SIG-M5 (cell line): ENCODE measurements at regions not wholly inside any gene's neighbourhood (a gene's known extent, or its start where the extent isn't known, plus 50 kb on each side); places are given as distances from the start of the nearest gene placed in this dataset.

Experiments
- DNase-seq: peaks from one replicate; lab custom pipeline; 2025; lab: John Stamatoyannopoulos, UW

DNA sequence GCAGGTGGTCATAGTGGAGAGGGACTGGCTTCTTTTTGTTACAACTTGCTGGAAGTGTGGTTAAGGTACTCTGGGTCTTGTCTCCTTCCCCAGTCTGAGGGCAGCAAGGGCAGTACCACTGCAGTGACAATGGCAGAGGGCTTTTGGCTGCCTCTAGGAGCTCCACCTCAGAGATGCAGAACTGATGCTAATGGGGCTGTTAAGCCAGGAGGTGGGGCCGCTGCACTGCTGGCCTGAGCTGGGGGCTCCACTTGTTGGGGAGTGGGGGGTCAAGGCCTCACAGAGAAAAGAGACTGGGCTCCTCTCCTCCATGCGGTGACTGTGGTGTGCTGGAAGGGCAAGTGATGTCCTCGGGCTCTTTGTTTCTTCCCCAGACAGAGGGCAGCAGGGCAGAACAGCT, 135.7 kb downstream of the DSEL start:
- no peak for DNase-seq

DNA sequence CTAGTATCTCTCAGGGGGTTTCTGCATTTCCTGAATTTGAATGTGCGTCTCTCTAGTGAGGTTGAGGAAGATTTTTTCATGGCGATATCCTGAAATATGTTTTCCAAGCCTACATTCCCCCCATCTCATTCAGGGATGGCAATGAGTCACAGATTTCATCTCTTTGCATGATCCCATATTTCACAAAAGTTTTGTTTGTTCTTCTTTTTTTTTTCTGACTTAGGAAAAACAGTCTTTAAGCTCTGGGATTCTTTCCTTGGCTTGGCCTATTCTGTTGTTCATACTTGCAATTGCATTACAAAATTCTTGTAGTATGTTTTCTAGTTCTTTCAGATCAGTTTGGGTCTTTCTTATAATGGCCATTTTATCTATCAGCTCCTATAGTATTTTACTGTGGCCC, 136.5 kb downstream of the DSEL start:
- DNase-seq = no peak

DNA sequence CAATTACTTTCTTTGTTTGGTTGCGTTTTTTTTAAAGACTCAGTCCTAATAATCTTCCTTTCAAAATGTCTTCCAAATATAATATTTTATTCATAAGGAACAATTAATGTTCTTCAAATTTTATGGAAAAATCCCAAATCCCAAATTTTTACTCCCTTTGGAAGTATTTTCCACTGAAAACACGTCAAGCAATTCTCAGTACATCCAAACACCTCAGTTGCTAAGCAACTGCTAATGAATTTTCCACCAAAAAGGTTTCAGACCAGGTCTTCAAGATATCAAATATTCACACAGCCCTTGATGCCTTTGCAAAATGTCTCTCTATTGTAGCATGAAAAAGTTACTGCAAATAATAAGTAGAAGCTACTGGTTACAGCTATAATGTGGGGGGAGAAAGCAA, 140.1 kb downstream of the DSEL start:
- no peak for DNase-seq

DNA sequence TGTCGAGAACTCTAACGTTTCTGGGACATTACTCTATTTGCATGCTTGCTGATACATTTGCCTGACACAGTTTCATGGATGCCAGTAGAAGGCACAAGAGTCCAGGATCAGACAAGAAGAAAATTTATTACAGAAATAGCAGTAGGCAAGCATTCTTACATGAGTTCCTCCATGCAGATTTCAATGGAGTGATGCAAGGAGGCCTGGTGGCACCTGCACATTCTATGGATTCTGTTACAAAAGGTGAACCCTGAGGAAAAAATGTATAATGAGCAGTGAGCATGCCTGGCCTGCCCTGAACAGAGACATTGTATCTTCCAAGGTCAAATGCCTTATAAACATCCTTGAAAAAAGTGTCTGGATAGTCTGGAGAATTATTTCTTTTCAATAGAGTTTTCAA, 142.9 kb downstream of the DSEL start:
- DNase-seq = no peak

DNA sequence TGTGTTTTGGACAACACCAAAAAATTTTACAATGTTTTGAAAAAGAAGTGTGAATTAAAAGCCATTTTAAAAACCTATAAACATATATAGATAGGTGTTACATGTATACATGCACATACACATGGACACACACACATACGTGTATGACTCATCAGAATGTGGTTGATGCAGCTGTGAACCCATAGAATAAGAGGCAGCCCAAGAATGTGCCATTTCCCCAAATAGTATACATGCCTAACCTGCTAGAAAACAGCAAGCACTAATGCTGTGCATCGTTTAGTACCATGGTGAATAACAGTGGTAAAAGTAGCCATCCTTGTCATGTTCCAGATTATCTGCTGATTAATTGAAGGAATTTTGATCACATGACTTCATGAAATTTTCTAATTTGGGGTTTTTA, 149.0 kb downstream of the DSEL start:
- no peak for DNase-seq

DNA sequence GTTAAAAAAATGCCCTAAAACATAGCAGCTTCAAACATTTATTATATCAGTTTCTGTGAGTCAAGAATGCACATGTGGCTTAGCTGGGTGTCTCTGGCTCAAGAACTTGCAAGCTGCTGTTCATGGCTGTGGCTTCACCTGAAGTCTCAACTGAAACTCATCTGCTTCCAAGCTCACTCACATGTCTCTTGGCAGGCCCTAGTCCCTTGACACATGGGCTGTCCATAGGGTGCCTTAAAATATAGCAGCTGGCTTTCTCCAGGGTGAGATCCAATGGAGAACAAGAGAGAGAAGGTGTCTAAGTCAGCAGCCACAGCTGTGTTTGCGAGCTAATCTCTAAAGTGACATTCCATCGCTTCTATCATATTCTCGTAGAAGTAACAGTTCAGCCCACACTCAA, 152.8 kb downstream of the DSEL start:
- no peak for DNase-seq

DNA sequence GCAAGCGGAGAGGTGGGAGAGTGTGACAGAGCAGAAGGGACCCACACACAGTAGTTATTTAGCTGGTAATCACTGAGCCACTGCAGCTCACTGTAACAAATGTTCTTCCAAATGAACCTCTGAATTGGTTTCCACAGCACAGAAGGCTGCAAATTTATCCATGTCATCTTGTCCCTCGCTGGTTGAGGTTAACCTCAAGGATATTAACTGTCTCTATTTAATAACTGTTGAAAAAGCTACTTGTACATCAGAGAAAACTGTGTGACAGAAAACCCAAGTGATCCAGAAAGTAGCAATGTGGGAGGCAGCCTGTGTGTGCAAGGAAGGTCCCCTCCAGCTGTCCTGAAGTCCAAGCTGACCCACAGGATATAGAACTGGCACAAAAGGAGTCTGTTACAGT, 153.6 kb downstream of the DSEL start:
- DNase-seq = no peak

DNA sequence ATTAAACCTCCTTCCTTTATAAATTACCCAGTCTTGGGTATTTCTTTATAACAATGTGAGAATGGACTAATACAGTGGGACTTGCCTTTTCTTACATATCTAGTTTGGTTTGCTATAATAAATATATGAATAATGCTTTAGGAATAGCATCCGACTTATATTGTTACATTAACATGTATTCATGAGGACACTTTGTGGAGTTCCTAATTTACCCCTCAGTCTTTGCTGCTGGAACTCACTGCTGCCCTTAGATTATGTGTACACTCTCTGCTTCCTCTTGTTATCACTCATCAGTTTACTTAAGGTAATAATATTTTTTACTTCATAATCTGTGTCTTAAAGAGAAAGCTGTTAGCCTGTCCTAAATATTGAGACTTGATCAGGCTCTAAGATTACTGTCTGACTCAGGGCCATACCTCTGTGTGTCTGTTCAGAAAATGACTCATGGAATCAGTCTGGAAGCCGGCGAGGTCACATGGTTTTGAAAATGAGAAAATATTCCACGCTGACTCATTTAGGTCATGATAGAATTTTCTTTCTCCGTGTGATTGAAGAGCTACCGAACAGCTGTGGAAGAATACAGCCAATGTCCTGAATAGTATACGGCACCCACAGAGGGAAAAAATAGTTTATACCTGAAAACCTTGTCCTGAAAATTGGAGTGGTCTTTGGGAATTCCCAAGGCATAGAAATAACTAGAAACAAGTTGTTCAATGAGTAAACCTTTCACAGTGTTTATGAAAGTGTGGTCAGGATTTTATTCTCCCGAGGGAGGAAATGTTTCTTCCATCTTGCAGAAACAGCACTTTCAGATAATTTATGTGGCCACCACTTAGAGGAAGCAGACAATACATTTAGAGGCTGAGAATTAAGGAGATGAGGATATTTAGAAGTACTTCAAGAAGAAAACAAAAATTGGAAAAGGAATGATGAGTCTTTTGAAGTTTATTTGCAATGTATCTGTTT, 156.4 kb downstream of the DSEL start:
- no peak for DNase-seq

DNA sequence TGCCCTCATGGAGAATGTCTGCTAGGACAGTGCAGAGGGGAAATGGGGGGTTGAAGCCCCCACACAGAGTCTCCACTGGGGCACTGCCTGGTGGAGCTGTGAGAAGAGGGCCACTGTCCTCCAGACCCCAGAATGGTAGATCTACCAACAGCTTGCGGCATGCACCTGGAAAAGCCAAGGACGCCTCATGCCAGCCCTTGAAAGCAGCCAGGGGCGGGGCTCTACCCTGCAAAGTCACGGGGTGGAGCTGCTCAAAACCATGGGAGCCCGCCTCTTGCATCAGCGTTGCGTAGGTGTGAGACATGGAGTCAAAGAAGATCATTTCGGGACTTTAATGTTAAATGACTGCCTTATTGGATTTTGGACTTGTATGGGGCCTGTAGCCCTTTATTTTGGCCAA, 157.6 kb downstream of the DSEL start:
- DNase-seq = no peak

DNA sequence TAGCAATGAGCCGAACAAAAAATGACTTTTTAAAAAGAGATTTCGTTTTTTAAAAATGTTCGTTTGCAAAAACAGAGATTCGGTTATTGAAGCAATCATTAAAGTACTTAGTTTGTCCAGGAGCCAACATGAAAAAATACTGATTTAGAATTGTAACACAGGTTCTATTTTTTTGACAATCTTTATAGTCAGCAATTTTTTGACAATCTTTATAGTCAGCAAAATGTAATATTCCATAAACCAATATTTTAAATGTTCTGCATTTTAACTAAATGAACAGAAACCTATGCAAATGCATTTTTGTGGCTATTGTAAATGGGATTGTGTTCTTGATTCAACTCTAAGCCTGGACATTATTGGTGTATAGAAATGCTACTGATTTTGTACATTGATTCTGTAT, 161.8 kb downstream of the DSEL start:
- no peak for DNase-seq

DNA sequence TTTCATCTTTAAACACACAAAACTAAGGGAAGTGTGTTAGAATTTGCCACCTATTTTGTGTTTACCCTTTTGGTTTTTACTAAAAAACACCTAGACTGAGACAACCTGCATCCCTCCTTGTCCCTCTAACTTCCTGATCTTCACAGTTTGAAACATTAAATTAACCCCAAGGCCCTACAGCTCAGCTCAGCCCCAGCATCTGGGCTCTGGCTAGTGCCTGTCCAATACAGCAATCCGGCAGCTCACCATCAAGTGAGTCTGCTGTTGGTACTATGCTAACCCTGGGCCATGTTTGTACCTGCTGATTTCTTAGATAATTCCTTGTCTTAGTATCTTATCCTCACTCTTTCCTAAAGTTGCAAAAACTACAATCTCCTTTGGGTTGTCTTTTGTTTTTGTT, 162.4 kb downstream of the DSEL start:
- DNase-seq = no peak

DNA sequence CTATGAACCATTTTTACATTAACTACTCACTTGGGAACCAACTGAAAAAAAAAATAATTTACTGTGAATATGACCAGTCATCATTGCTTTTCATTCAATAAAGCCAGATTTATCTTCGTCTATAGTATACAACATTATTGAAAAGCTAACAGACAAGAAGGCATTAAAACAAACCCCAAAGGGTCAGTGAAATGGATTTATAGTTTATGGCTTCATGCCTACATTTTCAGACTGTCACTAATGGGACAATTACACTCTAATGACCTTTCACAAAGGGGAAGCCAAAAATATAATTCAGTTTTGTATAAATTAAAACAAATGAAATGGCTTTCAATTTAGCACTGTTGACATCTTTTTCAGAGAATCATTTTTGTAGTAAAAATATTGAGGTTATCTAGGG, 169.1 kb downstream of the DSEL start:
- DNase-seq = no peak

DNA sequence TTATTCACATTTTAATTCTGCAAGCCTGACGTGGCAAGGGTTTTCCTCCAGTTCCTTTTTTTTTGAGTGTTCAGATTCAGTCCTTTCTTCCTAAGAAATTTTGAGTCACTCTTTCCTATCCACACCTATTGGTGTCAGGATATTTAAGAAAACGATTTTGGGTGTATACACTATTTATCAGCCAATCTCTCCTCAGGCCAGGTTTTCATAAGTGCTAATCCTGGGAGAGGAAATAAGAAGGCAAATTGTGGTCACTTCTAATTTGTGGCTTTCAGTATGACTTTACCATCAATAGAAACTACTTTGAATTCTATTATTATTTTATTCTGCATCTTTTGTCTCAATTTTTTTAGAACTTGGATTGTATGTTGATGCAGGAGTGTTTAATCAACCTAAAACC, 174.4 kb downstream of the DSEL start:
- DNase-seq = no peak

DNA sequence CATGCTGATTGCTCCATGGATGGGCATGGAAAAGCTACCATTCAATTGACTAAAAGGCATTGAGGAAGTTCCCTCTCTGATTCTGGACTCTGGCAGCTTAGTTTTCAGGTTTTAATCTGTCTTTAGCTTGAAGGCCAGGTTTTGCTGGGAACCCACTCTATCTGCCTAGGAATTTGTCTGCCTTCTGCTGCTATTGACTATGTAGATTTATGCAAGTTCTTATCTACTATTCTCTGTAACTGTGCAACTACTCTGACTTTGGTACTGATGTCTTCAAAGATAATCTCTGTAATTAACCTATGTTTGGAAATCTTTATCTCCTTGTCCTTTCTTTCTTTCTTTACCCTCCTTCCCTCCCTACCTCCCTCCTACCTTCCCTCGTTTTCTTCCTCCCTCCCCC, 178.8 kb downstream of the DSEL start:
- DNase-seq = no peak

DNA sequence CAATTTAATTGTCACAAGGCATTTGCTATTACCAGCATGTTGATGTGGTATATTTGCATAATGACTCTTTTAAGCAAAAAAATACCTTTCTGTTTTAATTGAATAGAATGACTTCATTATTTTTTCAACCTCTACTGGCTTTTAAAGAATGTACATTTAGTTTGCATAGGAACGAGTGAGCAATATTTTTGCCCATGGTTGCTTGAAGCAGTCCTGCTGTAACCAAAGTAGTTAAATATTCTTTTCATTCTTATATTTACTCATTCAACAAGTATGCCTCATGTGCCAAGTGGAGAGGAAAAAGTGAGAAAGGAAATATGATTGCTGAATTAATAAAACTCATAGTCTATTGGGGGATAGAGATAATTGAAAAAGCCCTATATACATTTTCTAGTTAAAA, 184.7 kb downstream of the DSEL start:
- DNase-seq = no peak

DNA sequence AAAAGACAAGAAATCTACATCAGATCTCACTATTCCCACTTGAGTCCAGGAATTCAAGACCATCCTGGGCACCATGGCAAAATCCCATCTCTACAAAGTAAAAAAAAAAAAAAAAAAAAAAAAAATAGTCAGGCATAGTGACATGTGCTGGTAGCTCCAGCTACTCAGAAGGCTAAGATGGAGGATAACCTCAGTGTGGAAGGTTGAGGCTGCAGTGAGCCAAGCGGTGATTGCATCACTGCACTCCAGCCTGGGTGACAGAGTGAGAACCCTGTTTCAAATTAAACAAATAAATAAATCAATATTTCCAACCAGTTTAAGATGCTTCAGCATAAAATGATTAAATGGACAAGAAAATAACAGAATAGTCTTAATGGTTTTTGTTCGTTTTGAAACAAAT, 197.4 kb downstream of the DSEL start:
- no peak for DNase-seq

DNA sequence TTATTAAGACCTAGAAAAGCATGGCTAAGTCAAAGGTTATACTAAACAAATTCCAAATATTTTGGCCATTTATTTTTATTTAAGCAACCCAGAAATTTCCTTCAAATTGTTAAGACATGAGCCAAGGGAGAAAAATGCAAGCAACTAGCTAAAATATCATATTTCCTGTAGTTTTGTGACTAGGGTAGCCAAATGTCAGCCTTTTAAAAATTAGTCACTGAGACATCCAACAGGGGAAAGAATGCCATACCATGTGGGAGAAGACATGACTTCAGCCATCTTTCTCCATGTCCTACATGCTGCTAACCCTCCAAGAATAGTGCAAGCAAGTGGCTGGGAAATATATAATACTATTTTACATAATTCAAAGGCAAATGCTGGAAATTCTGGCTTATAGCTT, 197.9 kb downstream of the DSEL start:
- DNase-seq = no peak

DNA sequence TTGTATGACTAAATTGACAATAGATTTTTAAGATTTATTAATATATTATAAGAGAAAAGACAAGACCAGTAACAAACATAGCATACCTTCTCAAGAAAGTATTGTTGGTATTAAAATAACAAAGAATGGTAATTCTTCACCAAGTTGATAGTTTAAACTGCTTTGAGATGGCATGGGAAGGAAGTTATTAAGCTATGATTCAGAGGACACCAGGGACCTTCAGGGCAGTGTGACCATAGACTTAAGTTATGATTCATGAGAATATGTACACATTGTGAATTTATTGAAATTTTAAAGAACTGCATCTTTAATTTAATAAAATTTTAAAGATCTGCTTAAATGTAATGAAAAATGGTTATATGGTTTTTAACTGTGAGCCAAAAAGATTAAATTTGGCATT, 205.7 kb downstream of the DSEL start:
- DNase-seq = no peak

DNA sequence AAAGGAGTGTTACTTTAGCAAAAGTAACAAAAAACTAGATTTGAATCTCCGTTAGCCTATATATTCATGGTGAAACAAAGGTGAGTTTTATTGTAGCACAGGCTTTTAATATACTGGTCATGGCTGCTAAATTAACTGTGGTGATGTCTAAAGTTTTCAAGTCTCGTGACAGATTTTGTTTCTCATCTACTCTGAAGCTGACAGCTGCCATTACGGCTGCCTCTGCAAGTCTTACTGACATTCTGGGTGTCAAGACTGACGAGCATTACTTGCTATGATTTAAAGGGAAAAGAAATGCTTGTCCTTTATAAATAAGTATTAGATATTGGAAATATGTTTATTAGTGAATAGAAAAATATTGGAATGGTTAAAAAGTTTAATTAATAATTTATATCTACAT, 207.7 kb downstream of the DSEL start:
- no peak for DNase-seq

DNA sequence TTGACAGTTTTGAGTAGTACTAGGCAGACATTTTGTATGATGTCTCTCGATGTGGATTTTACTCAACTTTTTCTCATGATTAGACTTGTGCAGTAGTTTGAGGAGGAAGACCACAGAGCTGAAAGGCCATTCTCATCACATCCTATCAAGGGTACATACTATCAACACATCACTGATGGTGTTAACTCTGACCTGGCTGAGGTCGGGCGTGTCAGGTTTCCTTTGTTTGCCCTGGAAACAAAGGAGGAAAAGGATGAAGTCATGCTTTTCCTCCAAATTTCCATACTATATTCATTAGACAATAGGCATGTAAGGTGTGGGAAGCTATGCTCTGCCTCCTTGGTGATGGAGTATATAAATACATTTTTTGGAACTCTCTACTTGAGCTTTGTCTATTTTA, 211.1 kb downstream of the DSEL start:
- no peak for DNase-seq

DNA sequence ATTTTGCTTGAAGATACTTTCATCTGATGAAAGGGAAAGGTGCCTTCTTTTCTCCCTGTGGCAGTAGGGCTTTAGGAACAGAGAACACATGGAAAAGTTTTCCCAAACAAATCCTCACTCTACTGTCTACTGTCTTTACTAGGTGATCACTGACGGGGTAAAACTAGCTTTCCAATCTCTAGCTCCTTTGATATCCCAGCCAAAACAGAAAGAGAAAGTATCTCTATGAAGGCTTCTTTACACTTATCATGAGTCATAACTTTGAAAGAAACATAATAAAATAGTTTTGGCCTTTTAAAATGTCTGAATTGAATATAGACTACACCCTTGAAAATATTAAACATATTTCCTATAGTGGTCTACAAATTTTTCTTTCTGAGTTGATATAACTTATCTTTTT, 214.5 kb downstream of the DSEL start:
- DNase-seq = no peak

DNA sequence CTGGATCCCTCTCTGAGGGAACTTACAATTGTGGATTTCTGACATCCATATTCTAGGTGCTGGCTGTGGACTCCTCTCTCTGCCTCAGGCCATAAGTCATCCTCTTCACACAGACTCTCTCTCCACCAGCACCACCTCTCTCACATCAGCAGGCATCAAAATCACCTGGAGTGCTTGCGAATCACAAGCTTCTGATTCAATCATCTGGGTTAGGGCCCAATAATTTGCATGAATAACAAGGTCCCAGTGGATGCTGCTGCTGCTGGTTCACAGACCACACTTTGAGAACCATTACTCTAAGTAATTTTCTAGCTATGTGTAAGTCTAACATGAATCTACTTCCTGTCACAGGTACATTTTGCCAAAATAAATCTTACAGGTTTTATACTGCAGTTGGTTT, 214.9 kb downstream of the DSEL start:
- no peak for DNase-seq

DNA sequence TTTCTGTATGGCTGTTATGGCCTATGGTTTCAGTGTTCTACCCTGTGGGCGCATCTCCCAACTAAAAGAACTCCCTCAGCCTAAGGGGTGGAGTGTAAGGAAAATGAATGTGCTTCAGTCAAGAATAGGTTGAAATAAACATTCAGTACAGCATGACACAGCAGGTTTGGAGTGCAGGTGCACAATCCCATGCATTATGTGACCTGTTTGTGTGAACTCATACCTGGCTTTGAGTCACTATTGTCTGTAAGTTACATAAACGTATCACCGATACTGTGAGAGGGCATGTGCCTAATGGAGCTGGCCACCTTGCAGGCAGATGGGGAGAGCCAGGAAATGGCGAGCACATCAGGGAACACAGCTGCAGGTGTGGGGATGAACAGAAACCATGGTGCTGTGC, 216.0 kb downstream of the DSEL start:
- DNase-seq = no peak

DNA sequence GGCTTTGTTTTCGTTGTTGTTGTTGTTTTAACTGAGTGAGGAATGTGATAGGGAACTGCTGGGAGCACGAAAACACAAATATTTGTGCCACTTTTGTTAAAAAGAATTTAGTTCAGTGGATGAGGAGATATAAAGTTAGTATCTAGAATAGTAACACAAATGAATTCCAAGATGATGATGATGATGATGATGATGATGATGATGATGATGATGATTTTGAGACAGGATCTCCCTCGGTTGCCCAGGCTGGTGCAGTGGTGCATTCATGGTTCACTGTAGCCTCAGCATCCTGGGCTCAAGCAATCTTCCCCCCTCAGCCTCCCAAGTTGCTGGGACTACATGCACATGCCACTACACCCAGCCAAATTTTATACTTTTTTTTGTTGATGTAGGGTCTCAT, 223.7 kb downstream of the DSEL start:
- no peak for DNase-seq
